Psoas muscle (tissue), 7 donors: ENCODE measurements at regions not wholly inside any gene's neighbourhood (a gene's known extent, or its start where the extent isn't known, plus 50 kb on each side); places are given as distances from the start of the nearest gene placed in this dataset.
"Not testable (repeated sequence)": the region's sequence is repeated elsewhere in the genome, so short reads cannot be mapped to it uniquely, and the experiment has no call there.

Source experiments
- ATAC-seq, 4 donors: fragments of 200-7000 bp; cut with Tn5 transposase; one replicate each; pipeline ENCODE4 v1.9.1; 2020; ENCODE audit warnings: moderate library complexity in 3 of 4, mild to moderate bottlenecking in 2 of 4
- DNase-seq, 2 donors: peaks; one replicate each; pipeline ENCODE4 v3.0.0-alpha.2; 2020
- H3K27ac ChIP-seq: fragments of 200-600 bp; one replicate; pipeline ENCODE4 v1.8.0; 2022
- H3K27me3 ChIP-seq, 3 donors: fragments of 200-600 bp in 1 of 3; one replicate each; pipeline versions ENCODE4 v1.6.1 to v1.8.0; 2013 to 2022; ENCODE audit warnings: low read length in 2 of 3, mild to moderate bottlenecking in 2 of 3, moderate library complexity in 1 of 3; ENCODE audit not compliant: insufficient read depth in 3 of 3
- H3K36me3 ChIP-seq, 2 donors: fragments of 200-600 bp in 1 of 2; one replicate each; pipeline versions ENCODE4 v1.6.1 to v1.8.0; 2013 to 2022; ENCODE audit warnings: low read depth in 1 of 2, mild to moderate bottlenecking in 1 of 2, moderate library complexity in 1 of 2; ENCODE audit not compliant: insufficient read depth in 1 of 2
- H3K4me1 ChIP-seq: fragments of 200-600 bp; one replicate; pipeline ENCODE4 v1.8.0; 2022
- H3K4me3 ChIP-seq: fragments of 200-600 bp; one replicate; pipeline ENCODE4 v1.8.0; 2022; ENCODE audit warnings: mild to moderate bottlenecking
- H3K9me3 ChIP-seq: fragments of 200-600 bp; one replicate; pipeline ENCODE4 v1.8.0; 2022
- CTCF ChIP-seq: fragments of 200-600 bp; IDR thresholded peaks from one replicate; pipeline ENCODE4 v1.8.0; 2022; ENCODE audit warnings: antibody characterized with exemption
- WGBS, 3 donors: extraction: QIAGEN DNeasy Blood & Tissue Kit; methylation state at CpG; one replicate each; pipeline versions ENCODE4 v1.1.6 to v1.1.7; 2013; 5-methylcytosine and 5-hydroxymethylcytosine counted together
- intact Hi-C, 2 donors: fragments of 100-400 bp; cut with DNase I; formaldehyde crosslinking; loops; one replicate each; pipeline versions ENCODE4 v1.11.0 to v1.14.2; 2022
- donor health status: healthy with polysubstance abuse.
- donor health status: DM: no; HTN: no; CAD: no; lungs with moderate emphysema.
- donor health status: Bipolar disorder and iron deficiency.
- donor health status: healthy.
- donor health status: DM: yes; HTN: yes; CAD: no.
- donor health status: DM: no; HTN: no; CAD: no.
- donor health status: DM: yes; HTN: yes; CAD: no.

- Histone ChIP-seq H3K9me3 (no peaks in the 10 kb centered on the region), H3K4me3 (no peak overlapping the region), H3K36me3 (no peaks in the 10 kb centered on the region), H3K4me1 (no peaks in the 10 kb centered on the region), H3K27me3 (no peaks in the 10 kb centered on the region), H3K27ac (no peak overlapping the region)
- intact Hi-C loops, result no loop called here
- WGBS, 3 donors, result 87 to 91% (median 87%) methylated on average over 3 to 4 of the region's 4 CpGs
- DNase-seq, result no peak
- TF ChIP-seq CTCF, result no peak
- ATAC-seq, result no peak
Observed at GRCh38 chr1:91190996-91191395, 169.2 kb upstream of the ZNF644 start.

GRCh38 chr1:91189096-91189495, 167.3 kb upstream of the ZNF644 start:
- WGBS, 3 donors, result 57 to 59% (median 59%) methylated on average over 4 of the region's 4 CpGs
- DNase-seq (no peak), ATAC-seq (no peak)
- Histone ChIP-seq H3K36me3 (no peaks in the 10 kb centered on the region), H3K4me1 (no peaks in the 10 kb centered on the region), H3K4me3 (no peak overlapping the region), H3K9me3 (no peaks in the 10 kb centered on the region), H3K27me3 (no peaks in the 10 kb centered on the region), H3K27ac (no peak overlapping the region)
- intact Hi-C loops, result no loop called here
- TF ChIP-seq CTCF, result no peak

- H3K4me1 ChIP-seq, ATAC-seq, H3K4me3 ChIP-seq, H3K27me3 ChIP-seq, H3K27ac ChIP-seq, H3K36me3 ChIP-seq, DNase-seq, H3K9me3 ChIP-seq, intact Hi-C loops: not testable (repeated sequence)
Observed at GRCh38 chr1:91182807-91183206, 161.0 kb upstream of the ZNF644 start.

- ATAC-seq (no peak), DNase-seq (no peak)
- intact Hi-C loops, result no loop called here
- no peak for TF ChIP-seq CTCF
- 48 to 65% (median 53%) methylated on average over 1 of the region's 1 CpG for WGBS, 3 donors
- Histone ChIP-seq H3K27me3 (peaks cover 0 to 17% (median 8%) of the 10 kb centered on the region in 3 donors), H3K4me1 (no peaks in the 10 kb centered on the region), H3K9me3 (no peaks in the 10 kb centered on the region), H3K27ac (no peak overlapping the region), H3K4me3 (no peak overlapping the region), H3K36me3 (no peaks in the 10 kb centered on the region)
Observed at GRCh38 chr1:91176250-91176649, 154.4 kb upstream of the ZNF644 start.

- intact Hi-C loops, result no loop called here
- no peak for TF ChIP-seq CTCF
- 78 to 83% (median 79%) methylated on average over 3 of the region's 3 CpGs for WGBS, 3 donors
Observed at GRCh38 chr1:91174734-91175133, 152.9 kb upstream of the ZNF644 start.

More at GRCh38 chr1:91174734-91175133, 152.9 kb upstream of the ZNF644 start:
- no peak for DNase-seq
- H3K4me3 ChIP-seq, result no peak overlapping the region
- no peak for ATAC-seq
- no peaks in the 10 kb centered on the region for H3K4me1 ChIP-seq
- no peaks in the 10 kb centered on the region for H3K36me3 ChIP-seq
- peaks cover 0 to 17% (median 8%) of the 10 kb centered on the region in 3 donors for H3K27me3 ChIP-seq
- H3K9me3 ChIP-seq, result no peaks in the 10 kb centered on the region
- no peak overlapping the region for H3K27ac ChIP-seq
